ENCODE measurements at regions not wholly inside any gene's neighbourhood (a gene's known extent, or its start where the extent isn't known, plus 50 kb on each side); places are given as distances from the start of the nearest gene placed in this dataset.

- Histone ChIP-seq H3K4me2 (no peak overlapping the region), H3K9me3 (ENCODE audit: low read depth) (peaks cover 4% of the 10 kb centered on the region), H3K9ac (no peak overlapping the region), H3F3A (ENCODE audit: low read depth) (no peaks in the 10 kb centered on the region), H3K4me1 (no peaks in the 10 kb centered on the region), H3K36me3 (no peaks in the 10 kb centered on the region), H4K20me1 (ENCODE audit: low read depth) (no peaks in the 10 kb centered on the region), H3K4me3 (no peak overlapping the region), H2AFZ (replicated peaks) (no peak overlapping the region), H3K79me2 (ENCODE audit: low read depth) (no peaks in the 10 kb centered on the region), H3K27ac (no peak overlapping the region), H3K27me3 (no peaks in the 10 kb centered on the region)
- Mint-ChIP-seq H3K4me3 (no peak overlapping the region), H3K4me1 (no peaks in the 10 kb centered on the region), H3K27me3 (ENCODE audit: insufficient read depth, low read depth) (no peaks in the 10 kb centered on the region), H3K36me3 (no peaks in the 10 kb centered on the region), H3K27ac (no peak overlapping the region), H3K9me3 (peaks cover 7% of the 10 kb centered on the region)
- no peak for DNase-seq (ENCODE audit: low spot score)
- TF ChIP-seq EZH2 (IDR thresholded peaks at IDR 0.05) (no peak), CTCF (IDR thresholded peaks at IDR 0.05) (no peak), EZH2phosphoT487 (IDR thresholded peaks at IDR 0.05) (no peak)
These were observed 523.6 kb upstream of the KLF12 start for GRCh38 chr13:74657765-74658164.

- no peaks in the 10 kb centered on the region for H3K27me3 Mint-ChIP-seq (ENCODE audit: insufficient read depth, low read depth)
- no peaks in the 10 kb centered on the region for H3K9me3 ChIP-seq (ENCODE audit: low read depth)
- no peak overlapping the region for H3K4me3 ChIP-seq
- no peak overlapping the region for H3K9ac ChIP-seq
- H3K4me2 ChIP-seq = no peak overlapping the region
- no peaks in the 10 kb centered on the region for H3K36me3 Mint-ChIP-seq
- H3K27ac ChIP-seq = no peak overlapping the region
- TF ChIP-seq EZH2 (IDR thresholded peaks at IDR 0.05) = no peak
- no peak for TF ChIP-seq CTCF (IDR thresholded peaks at IDR 0.05)
- no peak for TF ChIP-seq EZH2phosphoT487 (IDR thresholded peaks at IDR 0.05)
- no peak overlapping the region for H2AFZ ChIP-seq (replicated peaks)
- no peaks in the 10 kb centered on the region for H4K20me1 ChIP-seq (ENCODE audit: low read depth)
- H3K4me1 ChIP-seq = peaks cover 5% of the 10 kb centered on the region
- H3K79me2 ChIP-seq (ENCODE audit: low read depth) = no peaks in the 10 kb centered on the region
- H3K27me3 ChIP-seq = no peaks in the 10 kb centered on the region
- peaks cover 4% of the 10 kb centered on the region for H3K9me3 Mint-ChIP-seq
- peaks cover 5% of the 10 kb centered on the region for H3K4me1 Mint-ChIP-seq
- H3K27ac Mint-ChIP-seq = no peak overlapping the region
- H3K4me3 Mint-ChIP-seq = no peak overlapping the region
- DNase-seq (ENCODE audit: low spot score) = no peak
- no peaks in the 10 kb centered on the region for H3F3A ChIP-seq (ENCODE audit: low read depth)
- H3K36me3 ChIP-seq = no peaks in the 10 kb centered on the region
These were observed 516.9 kb upstream of the KLF12 start for GRCh38 chr13:74651121-74651520.

GRCh38 chr13:74647991-74648390 is 513.8 kb upstream of the KLF12 start:
- Mint-ChIP-seq H3K27me3 (ENCODE audit: insufficient read depth, low read depth) (no peaks in the 10 kb centered on the region), H3K4me3 (no peak overlapping the region), H3K36me3 (no peaks in the 10 kb centered on the region), H3K4me1 (peaks cover 5% of the 10 kb centered on the region), H3K9me3 (no peaks in the 10 kb centered on the region), H3K27ac (no peak overlapping the region)
- Histone ChIP-seq H3K4me1 (peaks cover 5% of the 10 kb centered on the region), H3K9me3 (ENCODE audit: low read depth) (no peaks in the 10 kb centered on the region), H3K27ac (no peak overlapping the region), H4K20me1 (ENCODE audit: low read depth) (no peaks in the 10 kb centered on the region), H3K9ac (no peak overlapping the region), H3K27me3 (no peaks in the 10 kb centered on the region), H2AFZ (replicated peaks) (no peak overlapping the region), H3K4me3 (no peak overlapping the region), H3F3A (ENCODE audit: low read depth) (no peaks in the 10 kb centered on the region), H3K79me2 (ENCODE audit: low read depth) (no peaks in the 10 kb centered on the region), H3K36me3 (no peaks in the 10 kb centered on the region), H3K4me2 (no peak overlapping the region)
- no peak for TF ChIP-seq CTCF (IDR thresholded peaks at IDR 0.05)
- no peak for TF ChIP-seq EZH2 (IDR thresholded peaks at IDR 0.05)
- TF ChIP-seq EZH2phosphoT487 (IDR thresholded peaks at IDR 0.05) = no peak
- DNase-seq (ENCODE audit: low spot score) = no peak

Measured in neural progenitor cell (in vitro differentiated cells).